HG02798 (cell line): ENCODE measurements at regions not wholly inside any gene's neighbourhood (a gene's known extent, or its start where the extent isn't known, plus 50 kb on each side); places are given as distances from the start of the nearest gene placed in this dataset.

ENCODE experiments used
- ATAC-seq: cut with Tn5 transposase; IDR thresholded peaks from one replicate; pipeline ENCODE4 v1.9.1; 2021; ENCODE audit warnings: mild to moderate bottlenecking; ENCODE audit not compliant: unreplicated experiment, poor library complexity

- no peak for ATAC-seq
Observed at GRCh38 chr10:3016016-3016415, 51.3 kb upstream of the PFKP start.

- no peak for ATAC-seq
Observed at GRCh38 chr10:3014968-3015367, 52.4 kb upstream of the PFKP start.

GRCh38 chr10:3012223-3012622 lies 55.1 kb upstream of the PFKP start:
- no peak for ATAC-seq

- no peak for ATAC-seq
Observed at GRCh38 chr10:3010816-3011460, 56.4 kb upstream of the PFKP start.

- no peak for ATAC-seq
Observed at GRCh38 chr10:3010334-3010733, 57.0 kb upstream of the PFKP start.

- ATAC-seq, result no peak
Observed at GRCh38 chr10:3009341-3009740, 58.0 kb upstream of the PFKP start.

GRCh38 chr10:3008518-3009195 lies 58.7 kb upstream of the PFKP start:
- no peak for ATAC-seq

- no peak for ATAC-seq
Observed at GRCh38 chr10:3006607-3007006, 60.7 kb upstream of the PFKP start.

- ATAC-seq, result no peak
Observed at GRCh38 chr10:3006093-3006492, 61.3 kb upstream of the PFKP start.

- ATAC-seq, result no peak
Observed at GRCh38 chr10:3002304-3002703, 65.0 kb upstream of the PFKP start.

GRCh38 chr10:3000048-3000447 lies 67.3 kb upstream of the PFKP start:
- ATAC-seq, result no peak

- ATAC-seq, result no peak
Observed at GRCh38 chr10:2994221-2994961, 73.0 kb upstream of the PFKP start.

- no peak for ATAC-seq
Observed at GRCh38 chr10:2993636-2994035, 73.7 kb upstream of the PFKP start.

- no peak for ATAC-seq
Observed at GRCh38 chr10:2992401-2993198, 74.7 kb upstream of the PFKP start.

GRCh38 chr10:2990764-2991163 lies 76.6 kb upstream of the PFKP start:
- ATAC-seq, result no peak

- ATAC-seq, result no peak
Observed at GRCh38 chr10:2989292-2989947, 77.9 kb upstream of the PFKP start.

GRCh38 chr10:2987185-2987768 lies 80.1 kb upstream of the PFKP start:
- no peak for ATAC-seq

GRCh38 chr10:2986391-2986801 lies 81.0 kb upstream of the PFKP start:
- no peak for ATAC-seq

GRCh38 chr10:2985729-2986232 lies 81.6 kb upstream of the PFKP start:
- ATAC-seq, result no peak

- ATAC-seq, result peak; percentile 59
Observed at GRCh38 chr10:2984682-2985081, 82.7 kb upstream of the PFKP start.
